WTC11 (cell line): ENCODE measurements at regions not wholly inside any gene's neighbourhood (a gene's known extent, or its start where the extent isn't known, plus 50 kb on each side); places are given as distances from the start of the nearest gene placed in this dataset.

ENCODE experiments used
- ATAC-seq: fragments of 200-7000 bp; cut with Tn5 transposase; 2 replicates; pipeline ENCODE4 v1.10.0; 2021; ENCODE audit warnings: mild to moderate bottlenecking, moderate library complexity
- CTCF ChIA-PET: fragments of 300-600 bp; sonication (Branson Sonifier 250); formaldehyde crosslinking; loops from one replicate; lab custom pipeline; 2021; ENCODE audit warnings: antibody characterized with exemption; lab: Charles Lee
- POLR2A ChIA-PET: fragments of 350-600 bp; sonication (Branson Sonifier 250); formaldehyde crosslinking; loops from one replicate; lab custom pipeline; 2021; ENCODE audit warnings: antibody characterized with exemption; lab: Charles Lee
- DNase-seq: peaks from one replicate; pipeline ENCODE4 v3.0.0; 2021; ENCODE audit warnings: low spot score
- H3K27ac Mint-ChIP-seq: 2 replicates; pipeline ENCODE4 v1.8.0; 2021; ENCODE audit warnings: mixed read lengths
- H3K27me3 Mint-ChIP-seq: 2 replicates; pipeline ENCODE4 v1.8.0; 2021; ENCODE audit warnings: low read depth, mild to moderate bottlenecking, moderate library complexity, mixed read lengths
- H3K36me3 Mint-ChIP-seq: 2 replicates; pipeline ENCODE4 v1.8.0; 2021; ENCODE audit warnings: mixed read lengths
- H3K4me1 Mint-ChIP-seq: 2 replicates; pipeline ENCODE4 v1.8.0; 2022; ENCODE audit warnings: mixed read lengths
- H3K4me3 Mint-ChIP-seq: 2 replicates; pipeline ENCODE4 v1.8.0; 2021; ENCODE audit warnings: mild to moderate bottlenecking, moderate library complexity, mixed read lengths
- H3K9me3 Mint-ChIP-seq: 2 replicates; pipeline ENCODE4 v1.8.0; 2021; ENCODE audit warnings: mixed read lengths
- ATF1 ChIP-seq: sonication (generic); formaldehyde crosslinking; IDR thresholded peaks from 2 replicates; pipeline ENCODE4 v1.8.1; 2023; ENCODE audit warnings: mild to moderate bottlenecking, moderate library complexity, missing genetic modification reagents
- ATF2 ChIP-seq: sonication (generic); formaldehyde crosslinking; IDR thresholded peaks from 2 replicates; pipeline ENCODE4 v1.8.1; 2022; ENCODE audit warnings: low read depth, missing genetic modification reagents, borderline replicate concordance
- E2F1 ChIP-seq: sonication (generic); formaldehyde crosslinking; IDR thresholded peaks from 2 replicates; pipeline ENCODE4 v1.8.0; 2022; ENCODE audit warnings: mild to moderate bottlenecking, missing genetic modification reagents
- ERG ChIP-seq: fragments of 250-450 bp; sonication (Bioruptor Pico); IDR thresholded peaks from 2 replicates; pipeline ENCODE4 v1.8.0; 2021; ENCODE audit warnings: mild to moderate bottlenecking
- ESRRA ChIP-seq: sonication (generic); formaldehyde crosslinking; IDR thresholded peaks from 2 replicates; pipeline ENCODE4 v1.8.1; 2022; ENCODE audit warnings: mild to moderate bottlenecking, missing genetic modification reagents, borderline replicate concordance
- FOXP1 ChIP-seq: sonication (generic); formaldehyde crosslinking; IDR thresholded peaks from 2 replicates; pipeline ENCODE4 v1.8.0; 2022; ENCODE audit warnings: missing genetic modification reagents, mild to moderate bottlenecking, moderate library complexity, borderline replicate concordance
- HMGXB4 ChIP-seq: sonication (generic); formaldehyde crosslinking; IDR thresholded peaks from 2 replicates; pipeline ENCODE4 v1.8.1; 2023; ENCODE audit warnings: mild to moderate bottlenecking, moderate library complexity, missing genetic modification reagents
- IRF1 ChIP-seq: sonication (generic); formaldehyde crosslinking; IDR thresholded peaks from 2 replicates; pipeline ENCODE4 v1.8.0; 2023; ENCODE audit warnings: missing genetic modification reagents
- MAX ChIP-seq: sonication (generic); formaldehyde crosslinking; IDR thresholded peaks from 2 replicates; pipeline ENCODE4 v1.8.0; 2022; ENCODE audit warnings: mild to moderate bottlenecking, missing genetic modification reagents
- MYBL2 ChIP-seq: sonication (generic); formaldehyde crosslinking; IDR thresholded peaks from 2 replicates; pipeline ENCODE4 v1.8.1; 2023; ENCODE audit warnings: mild to moderate bottlenecking, moderate library complexity, missing genetic modification reagents
- NFE2L1 ChIP-seq: sonication (generic); formaldehyde crosslinking; IDR thresholded peaks from 2 replicates; pipeline ENCODE4 v1.8.1; 2023; ENCODE audit warnings: missing genetic modification reagents
- NR1H2 ChIP-seq: sonication (generic); formaldehyde crosslinking; IDR thresholded peaks from 2 replicates; pipeline ENCODE4 v1.9.0; 2021; ENCODE audit warnings: mild to moderate bottlenecking, moderate library complexity, missing genetic modification reagents
- SMAD4 ChIP-seq: sonication (generic); formaldehyde crosslinking; IDR thresholded peaks from 2 replicates; pipeline ENCODE4 v1.8.0; 2022; ENCODE audit warnings: mild to moderate bottlenecking, missing genetic modification reagents
- SOX15 ChIP-seq: fragments of 250-450 bp; sonication (Bioruptor Pico); IDR thresholded peaks from 2 replicates; pipeline ENCODE4 v1.9.0; 2021; ENCODE audit warnings: mild to moderate bottlenecking
- TEAD1 ChIP-seq: sonication (generic); formaldehyde crosslinking; IDR thresholded peaks from 2 replicates; pipeline ENCODE4 v1.8.0; 2022; ENCODE audit warnings: mild to moderate bottlenecking, missing genetic modification reagents
- USF1 ChIP-seq: sonication (generic); formaldehyde crosslinking; IDR thresholded peaks from 2 replicates; pipeline ENCODE4 v1.8.0; 2022; ENCODE audit warnings: mild to moderate bottlenecking, missing genetic modification reagents
- ZBTB21 ChIP-seq: sonication (generic); formaldehyde crosslinking; IDR thresholded peaks from 2 replicates; pipeline ENCODE4 v1.8.1; 2023; ENCODE audit warnings: mild to moderate bottlenecking, missing genetic modification reagents, borderline replicate concordance
- ZBTB43 ChIP-seq: sonication (generic); formaldehyde crosslinking; IDR thresholded peaks from 2 replicates; pipeline ENCODE4 v1.8.1; 2023; ENCODE audit warnings: mild to moderate bottlenecking, missing genetic modification reagents
- ZNF423 ChIP-seq: fragments of 250-450 bp; sonication (Bioruptor Pico); IDR thresholded peaks from 2 replicates; pipeline ENCODE4 v2.1.2; 2022; ENCODE audit warnings: mild to moderate bottlenecking, moderate library complexity
- ZSCAN18 ChIP-seq: fragments of 250-450 bp; sonication (Bioruptor Pico); IDR thresholded peaks from 2 replicates; pipeline ENCODE4 v2.1.2; 2022; ENCODE audit warnings: mild to moderate bottlenecking, moderate library complexity

- POLR2A ChIA-PET, result no interaction called here
- TF ChIP-seq TEAD1 (CRISPR knock-in tag), result no peak
- TF ChIP-seq, all 79 proteins: peak for 0
- Mint-ChIP-seq H3K27ac (no peak overlapping the region), H3K4me3 (no peak overlapping the region), H3K4me1 (peaks cover 11% of the 10 kb centered on the region), H3K9me3 (no peaks in the 10 kb centered on the region), H3K36me3 (no peaks in the 10 kb centered on the region), H3K27me3 (no peaks in the 10 kb centered on the region)
- DNase-seq (no peak), ATAC-seq (no peak; the same call in 1 of the 2 replicates)
- CTCF ChIA-PET, result no interaction called here
Measured at GRCh38 chr11:24064309-24064903, 432.4 kb upstream of the LUZP2 start.

- TF ChIP-seq SMAD4 (CRISPR knock-in tag) (no peak), ZNF423 (CRISPR knock-in tag) (no peak), ZBTB21 (CRISPR knock-in tag) (no peak), FOXP1 (CRISPR knock-in tag) (no peak), HMGXB4 (CRISPR knock-in tag) (no peak), ZBTB43 (CRISPR knock-in tag) (no peak), ATF2 (CRISPR knock-in tag) (no peak), MYBL2 (CRISPR knock-in tag) (no peak), SOX15 (CRISPR knock-in tag) (no peak), E2F1 (CRISPR knock-in tag) (no peak), ATF1 (no peak)
- H3K4me1 Mint-ChIP-seq, result peaks cover 23% of the 10 kb centered on the region
- no peak overlapping the region for H3K4me3 Mint-ChIP-seq
- POLR2A ChIA-PET, result no interaction called here
- CTCF ChIA-PET, result no interaction called here
- no peak overlapping the region for H3K27ac Mint-ChIP-seq
- no peak for ATAC-seq
- no peak for DNase-seq
- H3K9me3 Mint-ChIP-seq, result peaks cover 8% of the 10 kb centered on the region
- H3K27me3 Mint-ChIP-seq, result no peaks in the 10 kb centered on the region
- no peaks in the 10 kb centered on the region for H3K36me3 Mint-ChIP-seq
Measured at GRCh38 chr11:24068197-24068596, 428.7 kb upstream of the LUZP2 start.

GRCh38 chr11:24070435-24070834 is 426.4 kb upstream of the LUZP2 start:
- CTCF ChIA-PET, result no interaction called here
- POLR2A ChIA-PET, result no interaction called here
- Mint-ChIP-seq H3K27me3 (no peaks in the 10 kb centered on the region), H3K4me3 (no peak overlapping the region), H3K27ac (no peak overlapping the region), H3K9me3 (peaks cover 14% of the 10 kb centered on the region), H3K36me3 (no peaks in the 10 kb centered on the region; the same call in 1 of the 2 replicates), H3K4me1 (peaks cover 12% of the 10 kb centered on the region)
- DNase-seq (no peak), ATAC-seq (no peak)
- no peak for TF ChIP-seq TEAD1 (CRISPR knock-in tag)
- TF ChIP-seq IRF1, result no peak
- TF ChIP-seq ERG (CRISPR knock-in tag), result no peak
- TF ChIP-seq MAX, result no peak
- no peak for TF ChIP-seq NFE2L1 (CRISPR knock-in tag)
- no peak for TF ChIP-seq ESRRA (CRISPR knock-in tag)
- no peak for TF ChIP-seq ZSCAN18 (CRISPR knock-in tag)
- no peak for TF ChIP-seq USF1 (CRISPR knock-in tag)
- no peak for TF ChIP-seq NR1H2 (CRISPR knock-in tag)
